HepG2 (cell line): ENCODE measurements at regions not wholly inside any gene's neighbourhood (a gene's known extent, or its start where the extent isn't known, plus 50 kb on each side); places are given as distances from the start of the nearest gene placed in this dataset.

Experiments
- ATAC-seq: fragments of 200-7000 bp; cut with Tn5 transposase; 3 replicates; pipeline ENCODE4 v1.9.1; 2020; ENCODE audit warnings: mild to moderate bottlenecking, moderate library complexity
- BruUV-seq: library from RNA; stranded (reverse); fragments of 400-500 nt; replicated peaks from 2 replicates; lab custom pipeline; 2021; lab: Mats Ljungman, UMichigan
- CTCF ChIA-PET: fragments of 300-600 bp; formaldehyde crosslinking; extraction: SDS; loops from one replicate; lab custom pipeline; 2021; ENCODE audit warnings: low total read pairs, inconsistent platforms, low intra/inter-chr PET ratio; lab: Yijun Ruan, JAX
- POLR2A ChIA-PET: fragments of 350-600 bp; sonication (Branson Sonifier 250); formaldehyde crosslinking; loops from one replicate; lab custom pipeline; 2020; ENCODE audit warnings: antibody characterized with exemption, inconsistent platforms; lab: Yijun Ruan, JAX
- DNase-seq: peaks from one replicate; pipeline ENCODE4 v3.0.0-alpha.2; 2015; ENCODE audit warnings: low spot score
- FAIRE-seq: peaks from 3 replicates; lab custom pipeline; 2011; peaks lifted over from hg19 to GRCh38; lab: Jason Lieb, UNC
- H2AFZ ChIP-seq: one replicate; pipeline ENCODE4 v1.6.1; 2011; ENCODE audit warnings: low read length, inconsistent platforms
- H3K27ac ChIP-seq: fragments of 300-600 bp; 3 replicates; pipeline ENCODE4 v1.8.0; 2011; ENCODE audit warnings: mixed run types, mild to moderate bottlenecking, mixed read lengths, low read length, inconsistent platforms; ENCODE audit not compliant: insufficient read depth; ENCODE audit errors: extremely low read length
- H3K27me3 ChIP-seq, 2 experiments: fragments of 200-600 bp in 1 of 2; 2 replicates in 1 of 2; 3 replicates in 1 of 2; pipeline versions ENCODE4 v1.6.0 to v1.8.0; 2011; ENCODE audit warnings: low read length in 2 of 2, mild to moderate bottlenecking in 2 of 2, moderate library complexity in 2 of 2, inconsistent platforms in 1 of 2; ENCODE audit not compliant: insufficient read depth in 2 of 2, control insufficient read depth in 1 of 2
- H3K36me3 ChIP-seq, 2 experiments: fragments of 200-600 bp in 1 of 2; replicated peaks in 1 of 2; 2 replicates in 1 of 2; 3 replicates in 1 of 2; pipeline versions ENCODE4 v1.5.1 to v1.8.0; 2011; ENCODE audit warnings: low read length in 2 of 2, inconsistent platforms in 1 of 2; ENCODE audit not compliant: insufficient read depth in 2 of 2, control insufficient read depth in 1 of 2
- H3K4me1 ChIP-seq: 2 replicates; pipeline ENCODE4 v1.5.1; 2012; ENCODE audit warnings: low read length, inconsistent platforms; ENCODE audit not compliant: insufficient read depth
- H3K4me2 ChIP-seq: 2 replicates; pipeline ENCODE4 v1.6.0; 2011; ENCODE audit warnings: low read depth, low read length, inconsistent platforms
- H3K4me3 ChIP-seq, 3 experiments: fragments of 200-600 bp in 1 of 3; sonication (generic), shearing (Covaris generic) in 1 of 3; replicated peaks in 1 of 3; 2 replicates each; pipeline ENCODE4 v1.5.1; 2011 to 2016; ENCODE audit warnings: low read length in 3 of 3, inconsistent platforms in 2 of 3, low read depth in 2 of 3, mild to moderate bottlenecking in 2 of 3, control low read depth in 1 of 3, mixed read lengths in 1 of 3; ENCODE audit not compliant: insufficient read depth in 1 of 3
- H3K79me2 ChIP-seq: one replicate; pipeline ENCODE4 v1.6.1; 2011; ENCODE audit warnings: low read length, inconsistent platforms; ENCODE audit not compliant: insufficient read depth
- H3K9ac ChIP-seq: 2 replicates; pipeline ENCODE4 v1.6.0; 2011; ENCODE audit warnings: mild to moderate bottlenecking, low read depth, low read length, inconsistent platforms; ENCODE audit not compliant: insufficient read depth
- H3K9me3 ChIP-seq: 2 replicates; pipeline ENCODE4 v1.5.1; 2012; ENCODE audit warnings: mild to moderate bottlenecking, low read length
- H4K20me1 ChIP-seq: 2 replicates; pipeline ENCODE4 v1.6.0; 2011; ENCODE audit warnings: inconsistent platforms, mild to moderate bottlenecking, low read length, moderate library complexity; ENCODE audit not compliant: insufficient read depth
- ATF7 ChIP-seq, 2 experiments: fragments of 450-650 bp in 1 of 2; sonication (generic) in 1 of 2; formaldehyde crosslinking in 1 of 2; IDR thresholded peaks; 2 replicates each; pipeline versions ENCODE4 v1.4.0 to v1.6.1; 2016 to 2020; ENCODE audit warnings: antibody characterized with exemption in 1 of 2, mild to moderate bottlenecking in 1 of 2, missing genetic modification reagents in 1 of 2
- FOXP1 ChIP-seq, 2 experiments: fragments of 450-650 bp in 1 of 2; IDR thresholded peaks; 2 replicates each; pipeline ENCODE4 v1.6.1; 2017 to 2018; ENCODE audit warnings: antibody characterized with exemption in 1 of 2
- KAT8 ChIP-seq: IDR thresholded peaks from 2 replicates; pipeline ENCODE4 v1.6.1; 2016; ENCODE audit warnings: missing genetic modification reagents, missing compliant biosample characterization
- RFXANK ChIP-seq: IDR thresholded peaks from 2 replicates; pipeline ENCODE4 v1.6.1; 2016
- RNF2 ChIP-seq: fragments of 450-650 bp; conservative IDR thresholded peaks from 2 replicates; pipeline ENCODE4 v1.6.1; 2016; ENCODE audit warnings: low read depth
- TCF7 ChIP-seq: sonication (generic); IDR thresholded peaks from 2 replicates; pipeline ENCODE4 v1.6.1; 2016; ENCODE audit warnings: antibody characterized with exemption, low read depth
- TEAD3 ChIP-seq: optimal IDR thresholded peaks from 2 replicates; pipeline ENCODE3; 2016; ENCODE audit warnings: borderline replicate concordance
- YEATS2 ChIP-seq: sonication (generic); formaldehyde crosslinking; IDR thresholded peaks from 2 replicates; pipeline ENCODE4 v1.4.0; 2020; ENCODE audit warnings: missing genetic modification reagents, borderline replicate concordance
- YEATS4 ChIP-seq: sonication (generic); formaldehyde crosslinking; IDR thresholded peaks from 2 replicates; pipeline ENCODE4 v1.4.0; 2020; ENCODE audit warnings: missing genetic modification reagents, borderline replicate concordance
- ZBTB25 ChIP-seq: IDR thresholded peaks from 2 replicates; pipeline ENCODE4 v1.6.1; 2018; ENCODE audit warnings: missing genetic modification reagents
- ZBTB39 ChIP-seq: sonication (generic); formaldehyde crosslinking; IDR thresholded peaks from 2 replicates; pipeline ENCODE4 v1.5.0; 2020; ENCODE audit warnings: missing genetic modification reagents
- ZMAT3 ChIP-seq: sonication (generic); formaldehyde crosslinking; conservative IDR thresholded peaks from 2 replicates; pipeline ENCODE4 v1.7.0; 2021; ENCODE audit warnings: missing genetic modification reagents
- ZNF556 ChIP-seq: sonication (generic); formaldehyde crosslinking; IDR thresholded peaks from 2 replicates; pipeline ENCODE4 v1.4.0; 2020; ENCODE audit warnings: mild to moderate bottlenecking, missing genetic modification reagents, borderline replicate concordance
- ZNF773 ChIP-seq: sonication (generic); formaldehyde crosslinking; IDR thresholded peaks from 2 replicates; pipeline ENCODE4 v1.4.0; 2020; ENCODE audit warnings: missing genetic modification reagents, borderline replicate concordance
- ZSCAN12 ChIP-seq: sonication (generic); formaldehyde crosslinking; IDR thresholded peaks from 2 replicates; pipeline ENCODE4 v1.9.0; 2021; ENCODE audit warnings: mild to moderate bottlenecking, missing genetic modification reagents
- WGBS: methylation state at CpG from one replicate; pipeline ENCODE4 v1.1.6; 2017; ENCODE audit warnings: low lambda C conversion rate; 5-methylcytosine and 5-hydroxymethylcytosine counted together
- in situ Hi-C: cut with HindIII; loops from 2 replicates; pipeline ENCODE4 v1.10.0; 2017; ENCODE audit warnings: low pct_unique_long_range_greater_than_20kb; ENCODE audit not compliant: extremely low pct_ligation_motif_present
- intact Hi-C: fragments of 100-400 bp; cut with micrococcal nuclease; formaldehyde crosslinking; loops from one replicate; pipeline ENCODE4 v1.10.0; 2022; ENCODE audit not compliant: unreplicated experiment
- TF ChIP-seq, protein P1 (sequence below): IDR thresholded peaks from 2 replicates; pipeline ENCODE4 v1.6.1; 2016; ENCODE audit warnings: missing genetic modification reagents, missing compliant biosample characterization
- TF ChIP-seq, protein P2 (sequence below): sonication (generic); formaldehyde crosslinking; IDR thresholded peaks from 2 replicates; pipeline ENCODE4 v1.4.0; 2020; ENCODE audit warnings: missing genetic modification reagents, borderline replicate concordance

DNA sequence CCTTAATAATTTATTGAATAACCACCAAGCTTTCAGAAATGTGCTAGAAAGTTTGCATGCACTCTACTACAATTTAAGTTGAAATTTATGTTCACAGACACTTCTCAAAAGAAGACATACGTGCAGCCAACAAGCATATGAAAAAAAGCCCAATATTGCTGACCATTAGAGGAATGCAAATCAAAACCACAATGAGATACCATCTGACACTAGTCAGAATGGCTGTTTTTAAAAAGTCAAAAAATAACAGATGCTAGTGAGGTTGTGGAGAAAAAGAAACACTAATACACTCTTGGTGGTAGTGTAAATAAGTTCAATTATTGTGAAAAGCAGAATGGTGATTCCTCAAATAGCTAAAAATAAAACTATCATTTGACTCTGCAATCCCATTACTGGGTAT lies 308.8 kb upstream of the PCDH9 start (continued):
- TF ChIP-seq ZBTB39 (CRISPR knock-in tag), result no peak
- TF ChIP-seq FOXP1 (IDR thresholded peaks at IDR 0.05), result no peak
- no peak for TF ChIP-seq FOXP1 (CRISPR knock-in tag; IDR thresholded peaks at IDR 0.05)
- no peak for TF ChIP-seq TEAD3

- FAIRE-seq (no peak), ATAC-seq (no peak), DNase-seq (no peak)
- in situ Hi-C loops, result no loop called here
- Histone ChIP-seq H3K27ac (no peak overlapping the region), H3K4me3 (no peak overlapping the region), H3K4me1 (no peaks in the 10 kb centered on the region), H3K9me3 (no peaks in the 10 kb centered on the region), H3K4me2 (no peak overlapping the region), H3K9ac (no peak overlapping the region), H3K27me3 (no peaks in the 10 kb centered on the region), H4K20me1 (no peaks in the 10 kb centered on the region), H3K36me3 (no peaks in the 10 kb centered on the region), H2AFZ (no peak overlapping the region), H3K79me2 (no peaks in the 10 kb centered on the region)
- POLR2A ChIA-PET, result no interaction called here
- WGBS, result 0% methylated on average over 2 of the region's 2 CpGs
- intact Hi-C loops, result no loop called here
- no TSS peak for BruUV-seq
- TF ChIP-seq RNF2 (no peak), ZMAT3 (CRISPR knock-in tag) (no peak), YEATS4 (CRISPR knock-in tag) (no peak), TCF7 (no peak), RFXANK (CRISPR knock-in tag) (no peak), ZNF556 (CRISPR knock-in tag) (no peak), ZSCAN12 (CRISPR knock-in tag) (no peak), YEATS2 (no peak), KAT8 (CRISPR knock-in tag) (no peak), ZBTB25 (CRISPR knock-in tag) (no peak), ZNF773 (no peak), ATF7 (IDR thresholded peaks at IDR 0.05) (no peak), ATF7 (CRISPR knock-in tag; IDR thresholded peaks at IDR 0.05) (no peak)
- TF ChIP-seq, protein P1, sequence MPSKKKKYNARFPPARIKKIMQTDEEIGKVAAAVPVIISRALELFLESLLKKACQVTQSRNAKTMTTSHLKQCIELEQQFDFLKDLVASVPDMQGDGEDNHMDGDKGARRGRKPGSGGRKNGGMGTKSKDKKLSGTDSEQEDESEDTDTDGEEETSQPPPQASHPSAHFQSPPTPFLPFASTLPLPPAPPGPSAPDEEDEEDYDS (CRISPR knock-in tag), result no peak
- TF ChIP-seq, protein P2, sequence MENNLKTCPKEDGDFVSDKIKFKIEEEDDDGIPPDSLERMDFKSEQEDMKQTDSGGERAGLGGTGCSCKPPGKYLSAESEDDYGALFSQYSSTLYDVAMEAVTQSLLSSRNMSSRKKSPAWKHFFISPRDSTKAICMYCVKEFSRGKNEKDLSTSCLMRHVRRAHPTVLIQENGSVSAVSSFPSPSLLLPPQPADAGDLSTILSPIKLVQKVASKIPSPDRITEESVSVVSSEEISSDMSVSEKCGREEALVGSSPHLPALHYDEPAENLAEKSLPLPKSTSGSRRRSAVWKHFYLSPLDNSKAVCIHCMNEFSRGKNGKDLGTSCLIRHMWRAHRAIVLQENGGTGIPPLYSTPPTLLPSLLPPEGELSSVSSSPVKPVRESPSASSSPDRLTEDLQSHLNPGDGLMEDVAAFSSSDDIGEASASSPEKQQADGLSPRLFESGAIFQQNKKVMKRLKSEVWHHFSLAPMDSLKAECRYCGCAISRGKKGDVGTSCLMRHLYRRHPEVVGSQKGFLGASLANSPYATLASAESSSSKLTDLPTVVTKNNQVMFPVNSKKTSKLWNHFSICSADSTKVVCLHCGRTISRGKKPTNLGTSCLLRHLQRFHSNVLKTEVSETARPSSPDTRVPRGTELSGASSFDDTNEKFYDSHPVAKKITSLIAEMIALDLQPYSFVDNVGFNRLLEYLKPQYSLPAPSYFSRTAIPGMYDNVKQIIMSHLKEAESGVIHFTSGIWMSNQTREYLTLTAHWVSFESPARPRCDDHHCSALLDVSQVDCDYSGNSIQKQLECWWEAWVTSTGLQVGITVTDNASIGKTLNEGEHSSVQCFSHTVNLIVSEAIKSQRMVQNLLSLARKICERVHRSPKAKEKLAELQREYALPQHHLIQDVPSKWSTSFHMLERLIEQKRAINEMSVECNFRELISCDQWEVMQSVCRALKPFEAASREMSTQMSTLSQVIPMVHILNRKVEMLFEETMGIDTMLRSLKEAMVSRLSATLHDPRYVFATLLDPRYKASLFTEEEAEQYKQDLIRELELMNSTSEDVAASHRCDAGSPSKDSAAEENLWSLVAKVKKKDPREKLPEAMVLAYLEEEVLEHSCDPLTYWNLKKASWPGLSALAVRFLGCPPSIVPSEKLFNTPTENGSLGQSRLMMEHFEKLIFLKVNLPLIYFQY (CRISPR knock-in tag), result no peak
- CTCF ChIA-PET, result no interaction called here
These were observed 290.8 kb upstream of the PCDH9 start for GRCh38 chr13:67520886-67521285.
